ENCODE measurements at regions not wholly inside any gene's neighbourhood (a gene's known extent, or its start where the extent isn't known, plus 50 kb on each side); places are given as distances from the start of the nearest gene placed in this dataset.
"Not testable (repeated sequence)": the region's sequence is repeated elsewhere in the genome, so short reads cannot be mapped to it uniquely, and the experiment has no call there.

GRCh38 chr16:13352796-13353195 is 451.4 kb downstream of the SHISA9 start:
- TF ChIP-seq JUND (IDR thresholded peaks at IDR 0.05); YY1 (IDR thresholded peaks at IDR 0.05); CTCF (IDR thresholded peaks at IDR 0.05; ENCODE audit: low read depth, low read length, missing input control); REST (IDR thresholded peaks at IDR 0.05); HNF4G (IDR thresholded peaks at IDR 0.05); TAF1 (conservative IDR thresholded peaks at IDR 0.05); ATF3 (IDR thresholded peaks at IDR 0.05); ZBTB33 (IDR thresholded peaks at IDR 0.05); MAX (IDR thresholded peaks at IDR 0.05); RXRA (IDR thresholded peaks at IDR 0.05); RAD21 (IDR thresholded peaks at IDR 0.05): not testable (repeated sequence)

Data from liver (tissue), 3 donors.